T-cell (primary cell): ENCODE measurements at regions not wholly inside any gene's neighbourhood (a gene's known extent, or its start where the extent isn't known, plus 50 kb on each side); places are given as distances from the start of the nearest gene placed in this dataset.

ENCODE experiments used
- ATAC-seq, 4 experiments: fragments of 200-7000 bp in 3 of 4; fragments of 150-1000 bp in 1 of 4; cut with Tn5 transposase; replicated peaks in 1 of 4; 1 replicate in 3 of 4; 2 replicates in 1 of 4; pipeline ENCODE4 v1.10.0; 2021; ENCODE audit warnings: moderate library complexity in 3 of 4, mild to moderate bottlenecking in 2 of 4, moderate number of reproducible peaks in 1 of 4
- CTCF ChIA-PET, 2 donors: fragments of 300-600 bp; sonication (Branson Sonifier 250); formaldehyde crosslinking; loops; one replicate each; lab custom pipeline; 2022; ENCODE audit warnings: antibody characterized with exemption in 2 of 2; lab: Charles Lee
- POLR2A ChIA-PET, 2 donors: fragments of 300-600 bp; sonication (Branson Sonifier 250); formaldehyde crosslinking; loops; one replicate each; lab custom pipeline; 2022; ENCODE audit warnings: antibody characterized with exemption in 2 of 2; lab: Charles Lee
- DNase-seq, 35 experiments: peaks; one replicate each; pipeline versions ENCODE4 v3.0.0 to v3.0.0-alpha.2; 2013 to 2023
- H3K27ac ChIP-seq: one replicate; pipeline ENCODE4 v1.5.1; 2013; ENCODE audit warnings: low read length
- H3K27me3 ChIP-seq, 2 experiments: replicated peaks in 1 of 2; 1 replicate in 1 of 2; 2 replicates in 1 of 2; pipeline versions ENCODE4 v1.6.1 to v1.7.0; 2013; ENCODE audit warnings: low read length in 1 of 2, mixed read lengths in 1 of 2; ENCODE audit not compliant: control insufficient read depth in 2 of 2, insufficient read depth in 2 of 2; ENCODE audit errors: extremely low read depth in 1 of 2
- H3K36me3 ChIP-seq, 2 donors: 1 replicate in 1 of 2; 2 replicates in 1 of 2; pipeline versions ENCODE4 v1.6.1 to v1.7.0; 2013; ENCODE audit warnings: low read length in 1 of 2; ENCODE audit not compliant: control insufficient read depth in 2 of 2, insufficient read depth in 1 of 2; ENCODE audit errors: extremely low read depth in 1 of 2
- H3K4me1 ChIP-seq, 2 experiments: 1 replicate in 1 of 2; 2 replicates in 1 of 2; pipeline versions ENCODE4 v1.6.1 to v1.7.0; 2013; ENCODE audit warnings: low read length in 2 of 2, mixed read lengths in 1 of 2; ENCODE audit not compliant: insufficient read depth in 2 of 2, control insufficient read depth in 1 of 2; ENCODE audit errors: extremely low read depth in 1 of 2
- H3K4me3 ChIP-seq, 2 donors: 1 replicate in 1 of 2; 2 replicates in 1 of 2; pipeline versions ENCODE4 v1.5.1 to v1.7.0; 2013; ENCODE audit warnings: mild to moderate bottlenecking in 2 of 2, low read length in 1 of 2, moderate library complexity in 1 of 2; ENCODE audit not compliant: control insufficient read depth in 1 of 2; ENCODE audit errors: extremely low read depth in 1 of 2
- H3K9me3 ChIP-seq: 2 replicates; pipeline ENCODE4 v1.7.0; 2013
- H3K27ac Mint-ChIP-seq, 2 donors: one replicate each; pipeline ENCODE4 v1.8.0; 2020 to 2021; ENCODE audit warnings: mild to moderate bottlenecking in 2 of 2, mixed read lengths in 2 of 2
- H3K27me3 Mint-ChIP-seq, 2 donors: one replicate each; pipeline ENCODE4 v1.8.0; 2021 to 2022; ENCODE audit warnings: mixed read lengths in 2 of 2
- H3K36me3 Mint-ChIP-seq: one replicate; pipeline ENCODE4 v1.8.0; 2021; ENCODE audit warnings: mixed read lengths
- H3K4me1 Mint-ChIP-seq, 3 donors: one replicate each; pipeline ENCODE4 v1.8.0; 2020 to 2022; ENCODE audit warnings: mixed read lengths in 3 of 3, mild to moderate bottlenecking in 1 of 3
- H3K4me3 Mint-ChIP-seq, 3 donors: one replicate each; pipeline ENCODE4 v1.8.0; 2020 to 2022; ENCODE audit warnings: mild to moderate bottlenecking in 3 of 3, mixed read lengths in 3 of 3, moderate library complexity in 3 of 3
- H3K9me3 Mint-ChIP-seq, 3 donors: one replicate each; pipeline ENCODE4 v1.8.0; 2020 to 2022; ENCODE audit warnings: mixed read lengths in 3 of 3
- WGBS: methylation state at CpG from one replicate; pipeline ENCODE4 v1.1.5; 2013; ENCODE audit warnings: missing lambda C conversion rate; ENCODE audit not compliant: insufficient coverage; 5-methylcytosine and 5-hydroxymethylcytosine counted together

- no peaks in the 10 kb centered on the region for H3K27me3 ChIP-seq
- no peaks in the 10 kb centered on the region for H3K36me3 ChIP-seq
- no peak overlapping the region for H3K4me3 Mint-ChIP-seq
- no peak overlapping the region for H3K27ac ChIP-seq
- WGBS, result no CpG with 5 or more reads among the region's 1 CpG
- peaks cover 14 to 17% (median 16%) of the 10 kb centered on the region in 3 donors for H3K4me1 Mint-ChIP-seq
- no peaks in the 10 kb centered on the region for H3K27me3 Mint-ChIP-seq
- no peaks in the 10 kb centered on the region for H3K9me3 Mint-ChIP-seq
- no peak overlapping the region for H3K4me3 ChIP-seq
- ChIA-PET POLR2A (interaction anchor here in 1 of 2 donors (0.6 kb wide), 1 partner anchor 39 kb away, joined by 3 read pairs; no protein-coding TSS in a partner anchor), CTCF (interaction anchor here (0.7 to 2.5 kb wide), 4 partner anchors 13 to 83 kb away, joined by 3 to 13 read pairs (median 4); no protein-coding TSS in a partner anchor)
- H3K36me3 Mint-ChIP-seq, result no peaks in the 10 kb centered on the region
- no peak for DNase-seq
- H3K9me3 ChIP-seq, result no peaks in the 10 kb centered on the region
- ATAC-seq, result no peak
- H3K27ac Mint-ChIP-seq, result no peak overlapping the region
- H3K4me1 ChIP-seq, result peaks cover 0 to 11% of the 10 kb centered on the region in 2 experiments
These were observed 67.0 kb upstream of the ARID5B start for GRCh38 chr10:61834519-61834918.

GRCh38 chr10:61835069-61835945 lies 66.2 kb upstream of the ARID5B start:
- Histone ChIP-seq H3K4me3 (no peak overlapping the region), H3K27ac (no peak overlapping the region), H3K9me3 (no peaks in the 10 kb centered on the region), H3K4me1 (peaks cover 0 to 11% of the 10 kb centered on the region in 2 experiments), H3K27me3 (no peaks in the 10 kb centered on the region), H3K36me3 (no peaks in the 10 kb centered on the region)
- WGBS, result 50% methylated on average over 1 of the region's 8 CpGs
- H3K4me1 Mint-ChIP-seq, result peaks cover 14 to 17% (median 16%) of the 10 kb centered on the region in 3 donors
- no peak overlapping the region for H3K4me3 Mint-ChIP-seq
- CTCF ChIA-PET, result interaction anchor here in 1 of 2 donors (0.7 to 2.5 kb wide), 3 partner anchors 61 to 84 kb away, joined by 3 to 13 read pairs (median 5); no protein-coding TSS in a partner anchor
- H3K36me3 Mint-ChIP-seq, result no peaks in the 10 kb centered on the region
- DNase-seq (peak in 2 of 35 experiments; percentile 0 to 43), ATAC-seq (no peak)
- POLR2A ChIA-PET, result interaction anchor here in 1 of 2 donors (0.6 kb wide), 1 partner anchor 38 kb away, joined by 3 read pairs; no protein-coding TSS in a partner anchor
- H3K9me3 Mint-ChIP-seq, result no peaks in the 10 kb centered on the region
- H3K27me3 Mint-ChIP-seq, result no peaks in the 10 kb centered on the region
- H3K27ac Mint-ChIP-seq, result peak overlapping the region in 1 of 2 donors; percentile 10

- H3K27me3 ChIP-seq, result no peaks in the 10 kb centered on the region
- no peak overlapping the region for H3K4me3 ChIP-seq
- Mint-ChIP-seq H3K4me1 (peaks cover 14 to 17% (median 16%) of the 10 kb centered on the region in 3 donors), H3K9me3 (no peaks in the 10 kb centered on the region), H3K27ac (no peak overlapping the region), H3K4me3 (no peak overlapping the region), H3K36me3 (no peaks in the 10 kb centered on the region), H3K27me3 (no peaks in the 10 kb centered on the region)
- no peaks in the 10 kb centered on the region for H3K9me3 ChIP-seq
- ATAC-seq (no peak), DNase-seq (no peak)
- H3K27ac ChIP-seq, result no peak overlapping the region
- H3K4me1 ChIP-seq, result peaks cover 0 to 11% of the 10 kb centered on the region in 2 experiments
- H3K36me3 ChIP-seq, result no peaks in the 10 kb centered on the region
- ChIA-PET CTCF (interaction anchor here in 1 of 2 donors (0.9 kb wide), 1 partner anchor 72 kb away, joined by 3 read pairs; no protein-coding TSS in a partner anchor), POLR2A (interaction anchor here in 1 of 2 donors (0.6 kb wide), 2 partner anchors 157 to 859 kb away, joined by 3 to 13 read pairs; no protein-coding TSS in a partner anchor)
- WGBS, result 65% methylated on average over 2 of the region's 6 CpGs
These were observed 65.3 kb upstream of the ARID5B start for GRCh38 chr10:61835946-61836887.

GRCh38 chr10:61836888-61837754 lies 64.4 kb upstream of the ARID5B start:
- Mint-ChIP-seq H3K4me3 (no peak overlapping the region), H3K9me3 (no peaks in the 10 kb centered on the region), H3K27ac (no peak overlapping the region), H3K4me1 (peaks cover 14 to 17% (median 16%) of the 10 kb centered on the region in 3 donors), H3K27me3 (no peaks in the 10 kb centered on the region), H3K36me3 (no peaks in the 10 kb centered on the region)
- no CpG with 5 or more reads among the region's 4 CpGs for WGBS
- Histone ChIP-seq H3K27ac (no peak overlapping the region), H3K27me3 (no peaks in the 10 kb centered on the region), H3K36me3 (no peaks in the 10 kb centered on the region), H3K4me1 (peaks cover 0 to 11% of the 10 kb centered on the region in 2 experiments), H3K4me3 (no peak overlapping the region), H3K9me3 (no peaks in the 10 kb centered on the region)
- DNase-seq (no peak), ATAC-seq (no peak)
- ChIA-PET CTCF (interaction anchor here (0.5 to 1.1 kb wide), 5 partner anchors 16 to 100 kb away, joined by 3 to 6 read pairs (median 3); partner anchors contain the start of gene ARID5B (in 1 of the 2)), POLR2A (interaction anchor here in 1 of 2 donors (0.6 kb wide), 2 partner anchors 156 to 860 kb away, joined by 3 to 13 read pairs; no protein-coding TSS in a partner anchor)

GRCh38 chr10:61837755-61838171 lies 63.7 kb upstream of the ARID5B start:
- Histone ChIP-seq H3K4me1 (peaks cover 0 to 11% of the 10 kb centered on the region in 2 experiments), H3K36me3 (no peaks in the 10 kb centered on the region), H3K4me3 (no peak overlapping the region), H3K27ac (no peak overlapping the region), H3K9me3 (no peaks in the 10 kb centered on the region), H3K27me3 (no peaks in the 10 kb centered on the region)
- H3K27ac Mint-ChIP-seq, result no peak overlapping the region
- ATAC-seq (no peak), DNase-seq (no peak)
- WGBS, result no CpG with 5 or more reads among the region's 6 CpGs
- H3K4me1 Mint-ChIP-seq, result peaks cover 14 to 17% (median 16%) of the 10 kb centered on the region in 3 donors
- no peaks in the 10 kb centered on the region for H3K27me3 Mint-ChIP-seq
- no peaks in the 10 kb centered on the region for H3K9me3 Mint-ChIP-seq
- no peaks in the 10 kb centered on the region for H3K36me3 Mint-ChIP-seq
- ChIA-PET POLR2A (interaction anchor here (0.5 to 0.6 kb wide), 2 partner anchors 62 to 696 kb away, joined by 3 read pairs; no protein-coding TSS in a partner anchor), CTCF (interaction anchor here (0.5 to 1.1 kb wide), 4 partner anchors 16 to 101 kb away, joined by 3 to 6 read pairs (median 3); partner anchors contain the start of gene ARID5B (in 1 of the 2))
- H3K4me3 Mint-ChIP-seq, result no peak overlapping the region
